Effector memory CD4-positive, alpha-beta T cell (primary cell): ENCODE measurements at regions not wholly inside any gene's neighbourhood (a gene's known extent, or its start where the extent isn't known, plus 50 kb on each side); places are given as distances from the start of the nearest gene placed in this dataset.
"Not testable (repeated sequence)": the region's sequence is repeated elsewhere in the genome, so short reads cannot be mapped to it uniquely, and the experiment has no call there.

Source experiments
- DNase-seq, 3 donors: peaks; one replicate each; pipeline ENCODE4 v3.0.0-alpha.2; 2020
- H3K27ac ChIP-seq: 2 replicates; pipeline ENCODE4 v1.7.0; 2013; ENCODE audit warnings: mild to moderate bottlenecking, low read length, moderate library complexity; ENCODE audit not compliant: insufficient read depth, poor library complexity, severe bottlenecking
- H3K27me3 ChIP-seq: replicated peaks from 2 replicates; pipeline ENCODE4 v1.7.0; 2013; ENCODE audit warnings: mild to moderate bottlenecking, low read length; ENCODE audit not compliant: insufficient read depth, control insufficient read depth, poor library complexity, severe bottlenecking
- H3K36me3 ChIP-seq: 2 replicates; pipeline ENCODE4 v1.7.0; 2013; ENCODE audit warnings: mild to moderate bottlenecking, low read length, moderate library complexity; ENCODE audit not compliant: control insufficient read depth, insufficient read depth
- H3K4me1 ChIP-seq: 2 replicates; pipeline ENCODE4 v1.7.0; 2013; ENCODE audit warnings: low read length, mild to moderate bottlenecking; ENCODE audit not compliant: control insufficient read depth, insufficient read depth, poor library complexity, severe bottlenecking
- H3K4me3 ChIP-seq: 2 replicates; pipeline ENCODE4 v1.7.0; 2013; ENCODE audit warnings: low read length, low read depth, mild to moderate bottlenecking; ENCODE audit not compliant: insufficient read depth, poor library complexity, severe bottlenecking
- H3K9me3 ChIP-seq: 2 replicates; pipeline ENCODE4 v1.7.0; 2013; ENCODE audit warnings: mild to moderate bottlenecking, low read length, moderate library complexity; ENCODE audit not compliant: control insufficient read depth

GRCh38 chr13:81041761-81042160 is 700.8 kb upstream of the SPRY2 start:
- DNase-seq: no peak
- no peaks in the 10 kb centered on the region for H3K4me1 ChIP-seq
- H3K9me3 ChIP-seq: no peaks in the 10 kb centered on the region
- H3K27ac ChIP-seq: no peak overlapping the region
- no peaks in the 10 kb centered on the region for H3K27me3 ChIP-seq
- H3K4me3 ChIP-seq: no peak overlapping the region
- H3K36me3 ChIP-seq: no peaks in the 10 kb centered on the region

GRCh38 chr13:81031996-81032395 is 691.1 kb upstream of the SPRY2 start:
- Histone ChIP-seq H3K4me3 (no peak overlapping the region), H3K36me3 (no peaks in the 10 kb centered on the region), H3K4me1 (no peaks in the 10 kb centered on the region), H3K27me3 (no peaks in the 10 kb centered on the region), H3K9me3 (no peaks in the 10 kb centered on the region), H3K27ac (no peak overlapping the region)
- no peak for DNase-seq

GRCh38 chr13:81025091-81025490 is 684.2 kb upstream of the SPRY2 start:
- Histone ChIP-seq H3K27me3 (no peaks in the 10 kb centered on the region), H3K36me3 (no peaks in the 10 kb centered on the region), H3K4me1 (no peaks in the 10 kb centered on the region), H3K27ac (no peak overlapping the region), H3K9me3 (no peaks in the 10 kb centered on the region), H3K4me3 (no peak overlapping the region)
- no peak for DNase-seq

GRCh38 chr13:81021284-81021840 is 680.4 kb upstream of the SPRY2 start:
- no peak for DNase-seq
- H3K4me3 ChIP-seq: no peak overlapping the region
- no peaks in the 10 kb centered on the region for H3K36me3 ChIP-seq
- H3K27ac ChIP-seq: no peak overlapping the region
- no peaks in the 10 kb centered on the region for H3K27me3 ChIP-seq
- no peaks in the 10 kb centered on the region for H3K9me3 ChIP-seq
- H3K4me1 ChIP-seq: no peaks in the 10 kb centered on the region

GRCh38 chr13:81020010-81020409 is 679.1 kb upstream of the SPRY2 start:
- DNase-seq: no peak
- Histone ChIP-seq H3K27ac (no peak overlapping the region), H3K36me3 (no peaks in the 10 kb centered on the region), H3K9me3 (no peaks in the 10 kb centered on the region), H3K27me3 (no peaks in the 10 kb centered on the region), H3K4me3 (no peak overlapping the region), H3K4me1 (no peaks in the 10 kb centered on the region)

- Histone ChIP-seq H3K27me3 (no peaks in the 10 kb centered on the region), H3K27ac (no peak overlapping the region), H3K4me1 (no peaks in the 10 kb centered on the region), H3K36me3 (no peaks in the 10 kb centered on the region), H3K9me3 (no peaks in the 10 kb centered on the region), H3K4me3 (no peak overlapping the region)
- no peak for DNase-seq
Observed at GRCh38 chr13:81018936-81019335, 678.0 kb upstream of the SPRY2 start.

- no peak for DNase-seq
- H3K27ac ChIP-seq: no peak overlapping the region
- H3K4me1 ChIP-seq: no peaks in the 10 kb centered on the region
- H3K36me3 ChIP-seq: no peaks in the 10 kb centered on the region
- no peaks in the 10 kb centered on the region for H3K27me3 ChIP-seq
- no peak overlapping the region for H3K4me3 ChIP-seq
- no peaks in the 10 kb centered on the region for H3K9me3 ChIP-seq
Observed at GRCh38 chr13:81017513-81018152, 676.7 kb upstream of the SPRY2 start.

GRCh38 chr13:81012031-81012430 is 671.1 kb upstream of the SPRY2 start:
- no peak overlapping the region for H3K27ac ChIP-seq
- H3K36me3 ChIP-seq: no peaks in the 10 kb centered on the region
- no peak overlapping the region for H3K4me3 ChIP-seq
- no peaks in the 10 kb centered on the region for H3K4me1 ChIP-seq
- H3K27me3 ChIP-seq: no peaks in the 10 kb centered on the region
- DNase-seq: no peak
- no peaks in the 10 kb centered on the region for H3K9me3 ChIP-seq

- no peaks in the 10 kb centered on the region for H3K4me1 ChIP-seq
- no peaks in the 10 kb centered on the region for H3K9me3 ChIP-seq
- H3K27ac ChIP-seq: no peak overlapping the region
- H3K27me3 ChIP-seq: no peaks in the 10 kb centered on the region
- no peak overlapping the region for H3K4me3 ChIP-seq
- no peak for DNase-seq
- no peaks in the 10 kb centered on the region for H3K36me3 ChIP-seq
Observed at GRCh38 chr13:81001828-81002385, 661.0 kb upstream of the SPRY2 start.

GRCh38 chr13:80998603-80999002 is 657.7 kb upstream of the SPRY2 start:
- not testable (repeated sequence) for H3K9me3 ChIP-seq, H3K27me3 ChIP-seq, DNase-seq, H3K4me1 ChIP-seq, H3K36me3 ChIP-seq, H3K27ac ChIP-seq, H3K4me3 ChIP-seq
